T-cell (primary cell): ENCODE measurements at regions not wholly inside any gene's neighbourhood (a gene's known extent, or its start where the extent isn't known, plus 50 kb on each side); places are given as distances from the start of the nearest gene placed in this dataset.

Source experiments
- ATAC-seq, 4 experiments: fragments of 200-7000 bp in 3 of 4; fragments of 150-1000 bp in 1 of 4; cut with Tn5 transposase; replicated peaks in 1 of 4; 1 replicate in 3 of 4; 2 replicates in 1 of 4; pipeline ENCODE4 v1.10.0; 2021; ENCODE audit warnings: moderate library complexity in 3 of 4, mild to moderate bottlenecking in 2 of 4, moderate number of reproducible peaks in 1 of 4
- CTCF ChIA-PET, 2 donors: fragments of 300-600 bp; sonication (Branson Sonifier 250); formaldehyde crosslinking; loops; one replicate each; lab custom pipeline; 2022; ENCODE audit warnings: antibody characterized with exemption in 2 of 2; lab: Charles Lee
- POLR2A ChIA-PET, 2 donors: fragments of 300-600 bp; sonication (Branson Sonifier 250); formaldehyde crosslinking; loops; one replicate each; lab custom pipeline; 2022; ENCODE audit warnings: antibody characterized with exemption in 2 of 2; lab: Charles Lee
- DNase-seq, 35 experiments: peaks; one replicate each; pipeline versions ENCODE4 v3.0.0 to v3.0.0-alpha.2; 2013 to 2023
- H3K27ac ChIP-seq: one replicate; pipeline ENCODE4 v1.5.1; 2013; ENCODE audit warnings: low read length
- H3K27me3 ChIP-seq, 2 experiments: replicated peaks in 1 of 2; 1 replicate in 1 of 2; 2 replicates in 1 of 2; pipeline versions ENCODE4 v1.6.1 to v1.7.0; 2013; ENCODE audit warnings: low read length in 1 of 2, mixed read lengths in 1 of 2; ENCODE audit not compliant: control insufficient read depth in 2 of 2, insufficient read depth in 2 of 2; ENCODE audit errors: extremely low read depth in 1 of 2
- H3K36me3 ChIP-seq, 2 donors: 1 replicate in 1 of 2; 2 replicates in 1 of 2; pipeline versions ENCODE4 v1.6.1 to v1.7.0; 2013; ENCODE audit warnings: low read length in 1 of 2; ENCODE audit not compliant: control insufficient read depth in 2 of 2, insufficient read depth in 1 of 2; ENCODE audit errors: extremely low read depth in 1 of 2
- H3K4me1 ChIP-seq, 2 experiments: 1 replicate in 1 of 2; 2 replicates in 1 of 2; pipeline versions ENCODE4 v1.6.1 to v1.7.0; 2013; ENCODE audit warnings: low read length in 2 of 2, mixed read lengths in 1 of 2; ENCODE audit not compliant: insufficient read depth in 2 of 2, control insufficient read depth in 1 of 2; ENCODE audit errors: extremely low read depth in 1 of 2
- H3K4me3 ChIP-seq, 2 donors: 1 replicate in 1 of 2; 2 replicates in 1 of 2; pipeline versions ENCODE4 v1.5.1 to v1.7.0; 2013; ENCODE audit warnings: mild to moderate bottlenecking in 2 of 2, low read length in 1 of 2, moderate library complexity in 1 of 2; ENCODE audit not compliant: control insufficient read depth in 1 of 2; ENCODE audit errors: extremely low read depth in 1 of 2
- H3K9me3 ChIP-seq: 2 replicates; pipeline ENCODE4 v1.7.0; 2013
- H3K27ac Mint-ChIP-seq, 2 donors: one replicate each; pipeline ENCODE4 v1.8.0; 2020 to 2021; ENCODE audit warnings: mild to moderate bottlenecking in 2 of 2, mixed read lengths in 2 of 2
- H3K27me3 Mint-ChIP-seq, 2 donors: one replicate each; pipeline ENCODE4 v1.8.0; 2021 to 2022; ENCODE audit warnings: mixed read lengths in 2 of 2
- H3K36me3 Mint-ChIP-seq: one replicate; pipeline ENCODE4 v1.8.0; 2021; ENCODE audit warnings: mixed read lengths
- H3K4me1 Mint-ChIP-seq, 3 donors: one replicate each; pipeline ENCODE4 v1.8.0; 2020 to 2022; ENCODE audit warnings: mixed read lengths in 3 of 3, mild to moderate bottlenecking in 1 of 3
- H3K4me3 Mint-ChIP-seq, 3 donors: one replicate each; pipeline ENCODE4 v1.8.0; 2020 to 2022; ENCODE audit warnings: mild to moderate bottlenecking in 3 of 3, mixed read lengths in 3 of 3, moderate library complexity in 3 of 3
- H3K9me3 Mint-ChIP-seq, 3 donors: one replicate each; pipeline ENCODE4 v1.8.0; 2020 to 2022; ENCODE audit warnings: mixed read lengths in 3 of 3
- WGBS: methylation state at CpG from one replicate; pipeline ENCODE4 v1.1.5; 2013; ENCODE audit warnings: missing lambda C conversion rate; ENCODE audit not compliant: insufficient coverage; 5-methylcytosine and 5-hydroxymethylcytosine counted together

DNA sequence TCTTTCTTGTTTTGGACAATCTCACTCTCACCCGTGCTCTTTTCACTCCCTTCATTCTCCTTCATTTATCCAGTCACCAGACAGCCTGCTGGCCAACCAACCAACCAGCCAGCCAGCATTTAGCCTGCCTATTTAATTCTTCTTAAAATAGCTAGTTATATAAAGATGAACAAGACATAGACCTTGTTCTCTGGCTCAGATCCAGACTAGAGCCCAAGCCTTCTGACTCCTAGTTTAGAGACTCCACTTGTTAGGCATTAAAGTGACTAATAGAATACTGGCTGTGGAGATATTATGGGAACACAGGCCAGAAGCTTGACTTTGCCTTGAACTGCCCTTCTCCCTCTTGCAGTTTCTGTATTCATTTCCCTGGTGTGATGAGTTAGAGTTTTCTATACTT lies 215.3 kb upstream of the THRB start:
- 55% methylated on average over 1 of the region's 1 CpG for WGBS
- no peak for ATAC-seq
- Mint-ChIP-seq H3K27ac (no peak overlapping the region), H3K9me3 (peaks cover 0 to 4% (median 0%) of the 10 kb centered on the region in 3 donors), H3K4me3 (no peak overlapping the region), H3K4me1 (no peaks in the 10 kb centered on the region), H3K27me3 (no peaks in the 10 kb centered on the region), H3K36me3 (no peaks in the 10 kb centered on the region)
- H3K4me3 ChIP-seq = no peak overlapping the region
- DNase-seq = no peak
- H3K9me3 ChIP-seq = no peaks in the 10 kb centered on the region
- CTCF ChIA-PET = no interaction called here
- H3K27ac ChIP-seq = no peak overlapping the region
- H3K36me3 ChIP-seq = no peaks in the 10 kb centered on the region
- POLR2A ChIA-PET = no interaction called here
- no peaks in the 10 kb centered on the region for H3K4me1 ChIP-seq
- H3K27me3 ChIP-seq = no peaks in the 10 kb centered on the region

DNA sequence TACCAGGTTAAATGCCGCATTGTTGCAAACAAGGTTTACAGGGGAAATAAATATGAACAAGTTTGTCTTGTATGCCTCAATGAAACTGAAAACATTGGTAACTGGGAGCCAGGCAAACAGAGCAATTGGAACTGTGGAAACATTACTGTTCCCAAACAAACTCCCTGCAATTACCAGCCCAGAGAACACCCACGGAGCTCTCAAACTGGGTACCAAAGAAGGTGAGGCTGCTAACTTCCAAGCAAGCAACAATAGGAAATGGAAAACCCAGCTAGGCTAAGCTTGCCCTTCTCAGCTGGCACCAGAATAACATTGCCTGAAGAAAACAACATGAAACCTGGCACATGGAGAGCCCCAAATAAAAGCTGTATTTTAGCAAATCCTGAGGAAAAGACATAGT lies 218.9 kb upstream of the THRB start:
- H3K36me3 ChIP-seq = no peaks in the 10 kb centered on the region
- H3K4me3 ChIP-seq = no peak overlapping the region
- WGBS = 80% methylated on average over 1 of the region's 2 CpGs
- no peaks in the 10 kb centered on the region for H3K27me3 ChIP-seq
- Mint-ChIP-seq H3K27me3 (no peaks in the 10 kb centered on the region), H3K27ac (no peak overlapping the region), H3K4me3 (no peak overlapping the region), H3K36me3 (no peaks in the 10 kb centered on the region), H3K4me1 (no peaks in the 10 kb centered on the region), H3K9me3 (peaks cover 0 to 4% (median 0%) of the 10 kb centered on the region in 3 donors)
- no peak overlapping the region for H3K27ac ChIP-seq
- no peaks in the 10 kb centered on the region for H3K4me1 ChIP-seq
- DNase-seq (no peak), ATAC-seq (no peak)
- H3K9me3 ChIP-seq = no peaks in the 10 kb centered on the region
- CTCF ChIA-PET = no interaction called here
- POLR2A ChIA-PET = no interaction called here

DNA sequence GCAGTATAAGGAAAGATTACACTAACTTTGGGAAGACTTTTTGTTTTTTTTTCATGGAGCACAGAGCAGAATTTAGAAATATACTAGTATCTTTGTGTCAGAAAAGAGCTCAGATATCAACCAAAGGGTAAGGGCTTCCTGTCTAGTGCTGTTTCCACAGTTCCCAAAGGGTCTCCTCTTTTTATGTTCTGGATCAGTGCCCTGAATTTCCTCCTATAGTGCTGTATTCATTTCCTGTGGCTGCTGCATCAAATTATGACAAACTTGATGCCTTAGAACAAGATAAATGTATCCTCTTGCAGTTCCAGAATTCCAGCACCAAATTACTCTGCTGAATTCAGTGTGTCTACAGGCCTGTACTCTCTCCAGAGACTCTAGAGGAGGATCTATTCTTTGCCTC lies 219.8 kb upstream of the THRB start:
- Mint-ChIP-seq H3K27ac (no peak overlapping the region), H3K27me3 (no peaks in the 10 kb centered on the region), H3K4me3 (no peak overlapping the region), H3K36me3 (no peaks in the 10 kb centered on the region), H3K4me1 (no peaks in the 10 kb centered on the region), H3K9me3 (peaks cover 0 to 4% (median 0%) of the 10 kb centered on the region in 3 donors)
- DNase-seq = no peak
- Histone ChIP-seq H3K9me3 (no peaks in the 10 kb centered on the region), H3K4me1 (no peaks in the 10 kb centered on the region), H3K36me3 (no peaks in the 10 kb centered on the region), H3K27ac (no peak overlapping the region), H3K4me3 (no peak overlapping the region), H3K27me3 (no peaks in the 10 kb centered on the region)
- ATAC-seq = no peak
- ChIA-PET POLR2A (no interaction called here), CTCF (no interaction called here)

DNA sequence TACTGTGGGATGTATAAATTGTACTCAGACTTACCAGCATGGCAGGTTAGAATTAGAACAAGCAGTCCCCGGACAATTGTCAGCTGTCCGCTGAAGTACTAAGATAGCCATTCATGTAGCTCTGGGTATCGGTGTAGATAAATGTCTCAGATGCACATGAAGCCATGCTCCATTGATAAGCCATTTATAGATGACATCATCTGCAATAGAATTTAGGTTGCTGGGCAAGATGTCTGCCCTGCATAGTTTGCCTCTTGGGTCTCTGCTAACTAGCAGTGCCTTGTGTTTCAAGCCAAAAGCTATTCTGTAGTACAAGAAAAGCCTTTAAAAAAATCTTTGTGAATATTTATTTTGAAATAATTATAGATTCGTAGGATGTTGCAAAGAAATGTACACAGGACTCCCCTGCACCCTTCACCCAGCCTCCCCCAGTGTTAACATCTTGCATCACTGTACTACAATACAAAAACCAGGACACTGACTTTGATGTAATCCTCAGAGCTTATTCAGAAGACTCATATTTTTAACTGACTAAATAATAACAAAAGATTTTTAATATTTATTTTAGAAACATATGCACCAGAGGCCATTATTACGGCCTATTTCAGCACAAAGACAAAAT lies 220.6 kb upstream of the THRB start:
- H3K9me3 ChIP-seq = no peaks in the 10 kb centered on the region
- Mint-ChIP-seq H3K4me3 (no peak overlapping the region), H3K36me3 (no peaks in the 10 kb centered on the region), H3K9me3 (peaks cover 0 to 4% (median 0%) of the 10 kb centered on the region in 3 donors), H3K27ac (no peak overlapping the region), H3K4me1 (no peaks in the 10 kb centered on the region), H3K27me3 (no peaks in the 10 kb centered on the region)
- CTCF ChIA-PET = no interaction called here
- no peak for ATAC-seq
- no peaks in the 10 kb centered on the region for H3K36me3 ChIP-seq
- H3K4me3 ChIP-seq = no peak overlapping the region
- no peak overlapping the region for H3K27ac ChIP-seq
- H3K27me3 ChIP-seq = no peaks in the 10 kb centered on the region
- no peaks in the 10 kb centered on the region for H3K4me1 ChIP-seq
- WGBS = 96% methylated on average over 3 of the region's 5 CpGs
- POLR2A ChIA-PET = no interaction called here
- DNase-seq = no peak

DNA sequence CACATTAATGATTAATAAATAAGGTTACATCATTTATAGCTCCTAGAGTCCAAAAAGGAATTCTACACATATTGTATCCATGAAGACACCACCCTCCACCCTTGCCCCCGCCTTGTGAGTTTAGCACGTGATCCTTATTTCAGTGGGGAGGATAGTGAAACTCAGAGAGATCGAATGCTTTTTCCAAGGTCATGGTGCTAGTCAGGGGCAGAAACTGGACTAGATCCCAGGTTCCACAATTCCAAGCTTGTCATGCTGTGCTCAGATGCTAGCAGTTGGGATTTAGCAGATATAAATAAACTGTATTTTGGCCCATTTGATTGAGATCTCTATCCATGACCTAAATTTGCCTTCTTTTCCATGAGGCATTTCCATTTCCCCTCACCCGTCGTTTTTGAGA lies 227.4 kb upstream of the THRB start:
- ChIA-PET POLR2A (no interaction called here), CTCF (no interaction called here)
- DNase-seq = no peak
- Histone ChIP-seq H3K36me3 (no peaks in the 10 kb centered on the region), H3K4me3 (no peak overlapping the region), H3K9me3 (no peaks in the 10 kb centered on the region), H3K27me3 (no peaks in the 10 kb centered on the region), H3K4me1 (no peaks in the 10 kb centered on the region), H3K27ac (no peak overlapping the region)
- Mint-ChIP-seq H3K27me3 (no peaks in the 10 kb centered on the region), H3K27ac (no peak overlapping the region), H3K9me3 (no peaks in the 10 kb centered on the region), H3K4me3 (no peak overlapping the region), H3K36me3 (no peaks in the 10 kb centered on the region), H3K4me1 (no peaks in the 10 kb centered on the region)
- ATAC-seq = no peak
- WGBS = 83% methylated on average over 2 of the region's 5 CpGs

DNA sequence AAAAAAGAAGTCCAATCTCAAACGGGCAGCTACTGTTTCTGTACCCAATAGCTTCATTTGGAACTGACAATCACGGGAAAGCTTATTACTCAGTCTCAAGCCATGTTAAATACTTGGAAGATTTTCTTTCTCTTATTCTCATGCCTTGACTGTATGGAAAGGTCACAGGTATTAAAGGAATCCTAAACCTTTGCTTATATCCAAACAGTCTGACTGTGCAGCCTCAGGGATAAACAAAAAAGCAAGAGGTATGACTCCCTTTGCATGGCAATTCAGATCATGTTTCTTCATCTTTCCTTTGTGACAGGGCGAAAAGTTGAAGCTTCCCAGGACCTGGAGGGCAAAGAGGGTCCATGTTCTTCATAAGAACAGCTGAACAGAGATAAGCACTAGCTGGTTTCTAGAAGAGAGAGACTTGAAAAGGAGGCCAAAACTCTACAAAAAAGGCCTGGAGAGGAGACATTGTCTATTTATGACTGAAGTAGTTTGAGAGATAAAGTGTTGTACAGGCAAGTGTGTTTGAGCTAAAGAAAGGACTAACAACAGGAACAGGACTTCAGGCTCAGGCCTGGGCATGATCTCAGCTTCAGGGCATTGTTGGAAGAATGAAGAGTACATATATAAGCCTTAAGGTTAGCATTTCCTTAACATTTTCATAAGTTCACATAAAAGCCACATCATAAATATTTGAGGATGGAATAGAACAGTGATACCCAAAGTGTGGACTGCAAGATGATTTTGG lies 231.0 kb upstream of the THRB start:
- ChIA-PET CTCF (no interaction called here), POLR2A (no interaction called here)
- Mint-ChIP-seq H3K9me3 (no peaks in the 10 kb centered on the region), H3K27me3 (no peaks in the 10 kb centered on the region), H3K36me3 (no peaks in the 10 kb centered on the region), H3K27ac (no peak overlapping the region), H3K4me1 (no peaks in the 10 kb centered on the region), H3K4me3 (no peak overlapping the region)
- no peak overlapping the region for H3K27ac ChIP-seq
- no peak overlapping the region for H3K4me3 ChIP-seq
- H3K9me3 ChIP-seq = no peaks in the 10 kb centered on the region
- WGBS = 45% methylated on average over 1 of the region's 3 CpGs
- DNase-seq = no peak
- H3K36me3 ChIP-seq = no peaks in the 10 kb centered on the region
- no peak for ATAC-seq
- H3K4me1 ChIP-seq = no peaks in the 10 kb centered on the region
- H3K27me3 ChIP-seq = no peaks in the 10 kb centered on the region
